GM18861 (cell line): ENCODE measurements at regions not wholly inside any gene's neighbourhood (a gene's known extent, or its start where the extent isn't known, plus 50 kb on each side); places are given as distances from the start of the nearest gene placed in this dataset.
"Not testable (repeated sequence)": the region's sequence is repeated elsewhere in the genome, so short reads cannot be mapped to it uniquely, and the experiment has no call there.

ENCODE experiments used
- ATAC-seq: cut with Tn5 transposase; IDR thresholded peaks from one replicate; pipeline ENCODE4 v1.9.1; 2021; ENCODE audit not compliant: unreplicated experiment

GRCh38 chr13:53343361-53343744, 314.7 kb downstream of the OLFM4 start:
- no peak for ATAC-seq

- no peak for ATAC-seq
Observed at GRCh38 chr13:53351021-53351420, 322.4 kb downstream of the OLFM4 start.

GRCh38 chr13:53357582-53357981, 329.0 kb downstream of the OLFM4 start:
- ATAC-seq, result no peak

- ATAC-seq, result no peak
Observed at GRCh38 chr13:53368948-53369347, 340.3 kb downstream of the OLFM4 start.

GRCh38 chr13:53379485-53379884, 350.9 kb downstream of the OLFM4 start:
- no peak for ATAC-seq

- no peak for ATAC-seq
Observed at GRCh38 chr13:53382008-53382407, 353.4 kb downstream of the OLFM4 start.

GRCh38 chr13:53398051-53398450, 369.4 kb downstream of the OLFM4 start:
- ATAC-seq, result no peak

- no peak for ATAC-seq
Observed at GRCh38 chr13:53405616-53406015, 377.0 kb downstream of the OLFM4 start.

DNA sequence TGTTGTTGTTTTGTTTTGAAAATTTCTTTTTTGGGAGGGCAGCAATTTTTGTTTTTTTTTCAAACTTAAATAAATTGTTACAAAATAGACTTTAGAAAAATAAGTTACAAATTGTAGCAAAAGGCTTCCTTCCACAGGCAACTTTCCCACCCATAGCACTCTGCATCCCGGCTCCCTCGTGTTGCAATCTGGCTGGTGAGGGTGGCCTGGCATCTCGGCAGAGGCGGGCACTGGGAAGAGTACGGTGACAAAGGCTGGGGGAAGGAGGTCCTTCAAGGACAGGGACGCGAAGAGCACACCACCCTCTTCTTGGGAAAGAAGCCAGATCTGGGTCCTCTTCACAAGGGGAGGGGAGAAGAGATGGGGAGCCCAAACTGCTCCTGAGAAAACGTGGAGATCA, 379.7 kb downstream of the OLFM4 start:
- no peak for ATAC-seq

- no peak for ATAC-seq
Observed at GRCh38 chr13:53408847-53409568, 380.4 kb downstream of the OLFM4 start.

DNA sequence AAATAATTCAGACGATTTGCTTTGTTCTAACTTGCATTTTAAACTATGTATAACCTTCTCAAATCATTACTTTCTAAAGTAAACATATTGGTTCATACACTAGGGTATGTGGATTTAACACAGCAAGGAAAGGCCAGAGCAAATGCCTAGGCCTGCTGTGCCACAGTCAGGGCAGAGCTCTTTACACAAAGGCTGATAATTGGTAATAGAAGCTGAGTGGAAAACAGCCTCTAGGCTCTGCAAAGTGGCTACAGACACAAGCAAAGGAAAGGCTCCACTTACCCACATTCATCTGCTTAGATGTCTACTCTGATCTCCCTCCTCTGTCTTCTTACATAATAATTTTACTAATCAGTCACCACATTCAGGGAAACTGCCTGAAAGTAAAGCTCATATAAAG, 382.9 kb downstream of the OLFM4 start:
- no peak for ATAC-seq

GRCh38 chr13:53415135-53415534, 386.5 kb downstream of the OLFM4 start:
- no peak for ATAC-seq

GRCh38 chr13:53417601-53418000, 389.0 kb downstream of the OLFM4 start:
- no peak for ATAC-seq

DNA sequence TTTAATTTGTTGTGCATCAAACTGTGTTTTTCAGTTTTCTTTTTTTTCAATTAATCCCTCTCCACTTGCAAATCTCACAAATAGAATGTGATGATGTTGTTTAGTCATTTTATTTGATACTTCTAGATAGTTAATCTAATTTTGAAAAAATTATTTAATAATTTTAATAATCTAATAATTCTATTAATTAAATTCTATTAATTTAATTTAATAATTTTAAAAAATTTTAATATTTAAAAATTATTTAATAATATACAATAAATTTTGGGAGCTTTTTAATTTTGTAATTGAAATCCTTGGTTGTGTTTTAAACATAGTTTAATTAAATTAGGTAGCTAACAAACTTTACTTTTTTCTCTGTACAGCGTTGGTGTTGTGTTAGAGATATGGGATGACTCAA, 393.8 kb downstream of the OLFM4 start:
- no peak for ATAC-seq

GRCh38 chr13:53436396-53436795, 407.8 kb downstream of the OLFM4 start:
- no peak for ATAC-seq

DNA sequence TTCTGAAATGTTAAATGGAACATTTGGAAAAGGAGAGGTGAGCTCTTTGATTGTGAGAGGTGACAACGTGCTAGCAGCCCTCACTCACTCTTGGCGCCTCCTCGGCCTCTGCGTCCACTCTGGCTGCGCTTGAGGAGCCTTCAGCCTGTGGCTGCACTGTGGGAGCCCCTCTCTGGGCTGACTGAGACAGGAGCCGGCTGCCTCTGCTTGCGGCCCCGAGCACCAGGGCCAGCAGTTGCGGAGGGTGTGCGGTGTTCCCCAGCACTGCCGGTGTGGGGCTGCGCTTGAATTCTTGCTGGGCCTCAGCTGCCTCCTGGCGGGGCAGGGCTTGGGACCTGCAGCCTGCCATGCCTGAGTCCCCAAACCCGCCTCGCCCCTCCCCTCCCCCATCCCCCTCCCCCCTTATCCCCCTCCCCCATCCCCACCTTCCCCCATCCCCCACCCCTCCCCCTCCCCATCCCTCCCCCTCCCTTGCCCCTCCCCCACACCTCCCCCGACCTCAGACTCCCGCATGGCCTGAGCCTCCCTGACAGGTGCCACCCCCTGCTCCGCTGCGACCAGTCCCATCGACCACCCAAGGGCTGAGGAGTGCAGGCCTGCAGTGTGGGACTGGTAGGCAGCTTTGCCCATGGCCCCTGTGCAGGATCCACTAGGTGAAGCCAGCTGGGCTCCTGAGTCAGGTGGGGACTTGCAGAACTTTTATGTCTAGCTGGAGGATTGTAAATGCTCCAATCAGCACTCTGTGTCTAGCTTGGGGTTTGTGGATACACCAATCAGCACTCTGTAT, 411.0 kb downstream of the OLFM4 start:
- ATAC-seq, result no peak

DNA sequence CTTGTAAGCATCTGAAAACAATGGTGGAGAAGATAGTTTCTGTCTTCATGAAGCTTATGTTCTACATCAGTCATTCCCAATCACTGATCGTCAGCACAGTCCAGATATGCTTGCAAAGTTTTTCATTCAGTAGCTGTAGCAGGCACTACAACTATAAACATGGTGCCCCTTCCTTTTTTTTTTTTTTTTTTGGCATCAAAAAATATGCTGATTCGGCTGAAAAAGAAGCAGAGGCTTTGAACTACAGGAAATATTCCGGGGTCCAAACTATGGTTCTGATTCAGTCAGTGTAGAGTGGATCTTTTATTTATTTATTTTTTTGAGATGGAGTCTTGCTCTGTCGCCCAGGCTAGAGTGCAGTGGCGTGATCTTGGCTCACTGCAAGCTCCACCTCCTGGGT, 414.4 kb downstream of the OLFM4 start:
- no peak for ATAC-seq

- ATAC-seq, result no peak
Observed at GRCh38 chr13:53445686-53446085, 417.1 kb downstream of the OLFM4 start.

DNA sequence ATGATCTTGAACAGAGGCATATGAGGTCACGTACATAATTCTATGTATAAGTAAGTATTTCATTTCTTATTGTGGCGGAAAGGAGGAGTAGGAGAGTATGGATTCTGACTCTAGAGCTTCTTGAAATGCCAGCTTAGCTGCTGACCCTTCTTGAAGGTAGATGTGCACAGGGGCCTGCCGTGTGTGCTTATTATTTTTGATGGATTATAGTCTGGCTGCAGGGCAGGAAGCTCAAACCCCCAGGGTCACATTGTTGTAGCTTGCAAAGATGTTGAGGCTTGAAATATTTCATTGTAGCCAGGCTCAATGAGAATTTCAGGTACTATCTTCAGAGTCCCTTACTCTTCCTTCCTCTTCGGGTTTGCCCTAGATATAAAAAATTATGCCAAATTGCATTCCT, 418.8 kb downstream of the OLFM4 start:
- no peak for ATAC-seq

GRCh38 chr13:53447863-53448262, 419.2 kb downstream of the OLFM4 start:
- no peak for ATAC-seq

- not testable (repeated sequence) for ATAC-seq
Observed at GRCh38 chr13:53452263-53452808, 423.7 kb downstream of the OLFM4 start.

GRCh38 chr13:53460796-53461195, 432.2 kb downstream of the OLFM4 start:
- ATAC-seq, result no peak
